Esophagus squamous epithelium (tissue), 4 donors: ENCODE measurements at regions not wholly inside any gene's neighbourhood (a gene's known extent, or its start where the extent isn't known, plus 50 kb on each side); places are given as distances from the start of the nearest gene placed in this dataset.

Experiments used
- CTCF ChIP-seq, 6 experiments: fragments of 450-650 bp in 4 of 6; fragments of 200-600 bp in 2 of 6; sonication (generic) in 2 of 6; IDR thresholded peaks; one replicate each; pipeline ENCODE4 v1.5.1; 2016 to 2019; ENCODE audit warnings: antibody characterized with exemption in 6 of 6, mild to moderate bottlenecking in 4 of 6, moderate library complexity in 4 of 6
- POLR2A ChIP-seq, 4 donors: fragments of 450-650 bp; IDR thresholded peaks; one replicate each; pipeline ENCODE4 v1.6.1; 2017; ENCODE audit warnings: antibody characterized with exemption in 4 of 4, mild to moderate bottlenecking in 4 of 4, moderate library complexity in 3 of 4

GRCh38 chr11:134645576-134645975 is 233.5 kb upstream of the B3GAT1 start:
- no peak for TF ChIP-seq CTCF (IDR thresholded peaks at IDR 0.05)
- TF ChIP-seq POLR2A (IDR thresholded peaks at IDR 0.05), result no peak
